ENCODE measurements at regions not wholly inside any gene's neighbourhood (a gene's known extent, or its start where the extent isn't known, plus 50 kb on each side); places are given as distances from the start of the nearest gene placed in this dataset.

DNA sequence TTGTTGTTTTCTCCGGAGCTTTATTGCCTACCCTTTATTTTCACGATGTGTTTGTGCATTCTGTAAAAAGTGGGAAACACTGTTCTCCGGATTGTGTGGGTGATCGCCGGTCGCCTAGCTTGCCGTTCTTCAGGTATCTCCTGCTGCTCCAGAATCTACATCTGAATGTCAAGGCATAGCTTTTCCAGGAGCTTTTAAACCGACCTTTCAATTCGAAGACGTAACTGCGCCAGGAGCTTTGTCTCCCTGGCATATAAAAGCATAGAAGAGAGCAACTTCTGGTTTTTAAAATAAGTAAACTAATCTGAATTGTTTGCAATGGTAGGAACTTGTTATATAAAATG, 96.0 kb downstream of the HFE start:
- TF ChIP-seq TAF1 (conservative IDR thresholded peaks at IDR 0.05) (no peak), FOXA1 (IDR thresholded peaks at IDR 0.05) (no peak), JUND (IDR thresholded peaks at IDR 0.05) (no peak), YY1 (IDR thresholded peaks at IDR 0.05) (no peak), HNF4A (conservative IDR thresholded peaks at IDR 0.05) (no peak), EGR1 (IDR thresholded peaks at IDR 0.05; ENCODE audit: low read depth in 2 of 2) (no peak), GABPA (IDR thresholded peaks at IDR 0.05 in 1 of 2, conservative IDR thresholded peaks at IDR 0.05 in 1 of 2) (no peak), SP1 (IDR thresholded peaks at IDR 0.05) (no peak), RAD21 (IDR thresholded peaks at IDR 0.05) (no peak)
- TF ChIP-seq, protein P1, sequence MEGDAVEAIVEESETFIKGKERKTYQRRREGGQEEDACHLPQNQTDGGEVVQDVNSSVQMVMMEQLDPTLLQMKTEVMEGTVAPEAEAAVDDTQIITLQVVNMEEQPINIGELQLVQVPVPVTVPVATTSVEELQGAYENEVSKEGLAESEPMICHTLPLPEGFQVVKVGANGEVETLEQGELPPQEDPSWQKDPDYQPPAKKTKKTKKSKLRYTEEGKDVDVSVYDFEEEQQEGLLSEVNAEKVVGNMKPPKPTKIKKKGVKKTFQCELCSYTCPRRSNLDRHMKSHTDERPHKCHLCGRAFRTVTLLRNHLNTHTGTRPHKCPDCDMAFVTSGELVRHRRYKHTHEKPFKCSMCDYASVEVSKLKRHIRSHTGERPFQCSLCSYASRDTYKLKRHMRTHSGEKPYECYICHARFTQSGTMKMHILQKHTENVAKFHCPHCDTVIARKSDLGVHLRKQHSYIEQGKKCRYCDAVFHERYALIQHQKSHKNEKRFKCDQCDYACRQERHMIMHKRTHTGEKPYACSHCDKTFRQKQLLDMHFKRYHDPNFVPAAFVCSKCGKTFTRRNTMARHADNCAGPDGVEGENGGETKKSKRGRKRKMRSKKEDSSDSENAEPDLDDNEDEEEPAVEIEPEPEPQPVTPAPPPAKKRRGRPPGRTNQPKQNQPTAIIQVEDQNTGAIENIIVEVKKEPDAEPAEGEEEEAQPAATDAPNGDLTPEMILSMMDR (IDR thresholded peaks at IDR 0.05; ENCODE audit: low read depth, low read length, missing input control) = no peak
- TF ChIP-seq, protein P2, sequence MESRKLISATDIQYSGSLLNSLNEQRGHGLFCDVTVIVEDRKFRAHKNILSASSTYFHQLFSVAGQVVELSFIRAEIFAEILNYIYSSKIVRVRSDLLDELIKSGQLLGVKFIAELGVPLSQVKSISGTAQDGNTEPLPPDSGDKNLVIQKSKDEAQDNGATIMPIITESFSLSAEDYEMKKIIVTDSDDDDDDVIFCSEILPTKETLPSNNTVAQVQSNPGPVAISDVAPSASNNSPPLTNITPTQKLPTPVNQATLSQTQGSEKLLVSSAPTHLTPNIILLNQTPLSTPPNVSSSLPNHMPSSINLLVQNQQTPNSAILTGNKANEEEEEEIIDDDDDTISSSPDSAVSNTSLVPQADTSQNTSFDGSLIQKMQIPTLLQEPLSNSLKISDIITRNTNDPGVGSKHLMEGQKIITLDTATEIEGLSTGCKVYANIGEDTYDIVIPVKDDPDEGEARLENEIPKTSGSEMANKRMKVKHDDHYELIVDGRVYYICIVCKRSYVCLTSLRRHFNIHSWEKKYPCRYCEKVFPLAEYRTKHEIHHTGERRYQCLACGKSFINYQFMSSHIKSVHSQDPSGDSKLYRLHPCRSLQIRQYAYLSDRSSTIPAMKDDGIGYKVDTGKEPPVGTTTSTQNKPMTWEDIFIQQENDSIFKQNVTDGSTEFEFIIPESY (IDR thresholded peaks at IDR 0.05) = no peak
- TF ChIP-seq, protein P3, sequence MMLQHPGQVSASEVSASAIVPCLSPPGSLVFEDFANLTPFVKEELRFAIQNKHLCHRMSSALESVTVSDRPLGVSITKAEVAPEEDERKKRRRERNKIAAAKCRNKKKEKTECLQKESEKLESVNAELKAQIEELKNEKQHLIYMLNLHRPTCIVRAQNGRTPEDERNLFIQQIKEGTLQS (IDR thresholded peaks at IDR 0.05) = no peak
- TF ChIP-seq, protein P4, sequence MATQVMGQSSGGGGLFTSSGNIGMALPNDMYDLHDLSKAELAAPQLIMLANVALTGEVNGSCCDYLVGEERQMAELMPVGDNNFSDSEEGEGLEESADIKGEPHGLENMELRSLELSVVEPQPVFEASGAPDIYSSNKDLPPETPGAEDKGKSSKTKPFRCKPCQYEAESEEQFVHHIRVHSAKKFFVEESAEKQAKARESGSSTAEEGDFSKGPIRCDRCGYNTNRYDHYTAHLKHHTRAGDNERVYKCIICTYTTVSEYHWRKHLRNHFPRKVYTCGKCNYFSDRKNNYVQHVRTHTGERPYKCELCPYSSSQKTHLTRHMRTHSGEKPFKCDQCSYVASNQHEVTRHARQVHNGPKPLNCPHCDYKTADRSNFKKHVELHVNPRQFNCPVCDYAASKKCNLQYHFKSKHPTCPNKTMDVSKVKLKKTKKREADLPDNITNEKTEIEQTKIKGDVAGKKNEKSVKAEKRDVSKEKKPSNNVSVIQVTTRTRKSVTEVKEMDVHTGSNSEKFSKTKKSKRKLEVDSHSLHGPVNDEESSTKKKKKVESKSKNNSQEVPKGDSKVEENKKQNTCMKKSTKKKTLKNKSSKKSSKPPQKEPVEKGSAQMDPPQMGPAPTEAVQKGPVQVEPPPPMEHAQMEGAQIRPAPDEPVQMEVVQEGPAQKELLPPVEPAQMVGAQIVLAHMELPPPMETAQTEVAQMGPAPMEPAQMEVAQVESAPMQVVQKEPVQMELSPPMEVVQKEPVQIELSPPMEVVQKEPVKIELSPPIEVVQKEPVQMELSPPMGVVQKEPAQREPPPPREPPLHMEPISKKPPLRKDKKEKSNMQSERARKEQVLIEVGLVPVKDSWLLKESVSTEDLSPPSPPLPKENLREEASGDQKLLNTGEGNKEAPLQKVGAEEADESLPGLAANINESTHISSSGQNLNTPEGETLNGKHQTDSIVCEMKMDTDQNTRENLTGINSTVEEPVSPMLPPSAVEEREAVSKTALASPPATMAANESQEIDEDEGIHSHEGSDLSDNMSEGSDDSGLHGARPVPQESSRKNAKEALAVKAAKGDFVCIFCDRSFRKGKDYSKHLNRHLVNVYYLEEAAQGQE (IDR thresholded peaks at IDR 0.05) = no peak
- TF ChIP-seq, protein P5, sequence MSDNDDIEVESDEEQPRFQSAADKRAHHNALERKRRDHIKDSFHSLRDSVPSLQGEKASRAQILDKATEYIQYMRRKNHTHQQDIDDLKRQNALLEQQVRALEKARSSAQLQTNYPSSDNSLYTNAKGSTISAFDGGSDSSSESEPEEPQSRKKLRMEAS (IDR thresholded peaks at IDR 0.05) = no peak

Data from liver (tissue), 3 donors.